Gastrocnemius medialis (tissue), 4 donors: ENCODE measurements at regions not wholly inside any gene's neighbourhood (a gene's known extent, or its start where the extent isn't known, plus 50 kb on each side); places are given as distances from the start of the nearest gene placed in this dataset.

Experiments
- POLR2A ChIP-seq, 2 donors: fragments of 450-650 bp; IDR thresholded peaks; one replicate each; pipeline ENCODE4 v1.6.1; 2017; ENCODE audit warnings: antibody characterized with exemption in 2 of 2, mild to moderate bottlenecking in 2 of 2, moderate library complexity in 2 of 2
- TF ChIP-seq, protein P1 (sequence below), 5 experiments: fragments of 450-650 bp in 3 of 5; fragments of 200-600 bp in 2 of 5; sonication (generic) in 2 of 5; IDR thresholded peaks in 4 of 5; conservative IDR thresholded peaks in 1 of 5; 1 replicate in 4 of 5; 2 replicates in 1 of 5; pipeline ENCODE4 v1.5.1; 2016 to 2019; ENCODE audit warnings: antibody characterized with exemption in 5 of 5, mild to moderate bottlenecking in 3 of 5, moderate library complexity in 3 of 5

DNA sequence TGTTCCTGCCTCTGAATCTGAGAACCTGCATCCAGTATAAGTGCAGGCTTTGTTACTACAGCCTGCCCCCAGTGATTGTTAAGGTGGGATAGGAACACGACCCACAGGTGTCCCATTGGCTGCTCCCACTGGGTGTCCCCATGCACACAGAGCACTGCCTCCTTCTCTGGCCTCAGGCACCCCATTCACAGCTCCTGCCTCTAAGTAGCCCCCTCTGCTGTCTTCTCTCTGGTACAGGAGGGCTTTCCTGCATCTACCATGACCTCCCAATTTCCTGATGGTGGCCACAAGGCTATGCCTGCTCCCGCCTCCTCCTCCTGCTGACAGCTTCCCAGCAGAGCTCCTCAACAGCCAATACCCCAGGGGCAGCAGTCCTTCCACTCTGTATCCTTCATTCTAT lies 238.6 kb upstream of the TMC3 start:
- TF ChIP-seq, protein P1, sequence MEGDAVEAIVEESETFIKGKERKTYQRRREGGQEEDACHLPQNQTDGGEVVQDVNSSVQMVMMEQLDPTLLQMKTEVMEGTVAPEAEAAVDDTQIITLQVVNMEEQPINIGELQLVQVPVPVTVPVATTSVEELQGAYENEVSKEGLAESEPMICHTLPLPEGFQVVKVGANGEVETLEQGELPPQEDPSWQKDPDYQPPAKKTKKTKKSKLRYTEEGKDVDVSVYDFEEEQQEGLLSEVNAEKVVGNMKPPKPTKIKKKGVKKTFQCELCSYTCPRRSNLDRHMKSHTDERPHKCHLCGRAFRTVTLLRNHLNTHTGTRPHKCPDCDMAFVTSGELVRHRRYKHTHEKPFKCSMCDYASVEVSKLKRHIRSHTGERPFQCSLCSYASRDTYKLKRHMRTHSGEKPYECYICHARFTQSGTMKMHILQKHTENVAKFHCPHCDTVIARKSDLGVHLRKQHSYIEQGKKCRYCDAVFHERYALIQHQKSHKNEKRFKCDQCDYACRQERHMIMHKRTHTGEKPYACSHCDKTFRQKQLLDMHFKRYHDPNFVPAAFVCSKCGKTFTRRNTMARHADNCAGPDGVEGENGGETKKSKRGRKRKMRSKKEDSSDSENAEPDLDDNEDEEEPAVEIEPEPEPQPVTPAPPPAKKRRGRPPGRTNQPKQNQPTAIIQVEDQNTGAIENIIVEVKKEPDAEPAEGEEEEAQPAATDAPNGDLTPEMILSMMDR (IDR thresholded peaks at IDR 0.05 in 4 of 5, conservative IDR thresholded peaks at IDR 0.05 in 1 of 5) = no peak
- no peak for TF ChIP-seq POLR2A (IDR thresholded peaks at IDR 0.05)
